Calu3 (cell line): ENCODE measurements at regions not wholly inside any gene's neighbourhood (a gene's known extent, or its start where the extent isn't known, plus 50 kb on each side); places are given as distances from the start of the nearest gene placed in this dataset.

ENCODE experiments used
- BruUV-seq: library from RNA; stranded (reverse); fragments of 400-500 nt; replicated peaks from 2 replicates; lab custom pipeline; 2021; lab: Mats Ljungman, UMichigan
- CTCF ChIA-PET: fragments of 300-600 bp; sonication (Branson Sonifier 250); formaldehyde crosslinking; loops from one replicate; lab custom pipeline; 2022; ENCODE audit warnings: antibody characterized with exemption; lab: Charles Lee
- DNase-seq: peaks from one replicate; pipeline ENCODE4 v3.0.0; 2022
- H3K27ac Mint-ChIP-seq: one replicate; pipeline ENCODE4 v1.8.0; 2022; ENCODE audit warnings: mixed read lengths; ENCODE audit not compliant: unreplicated experiment
- H3K27me3 Mint-ChIP-seq: one replicate; pipeline ENCODE4 v1.8.0; 2022; ENCODE audit warnings: mixed read lengths; ENCODE audit not compliant: unreplicated experiment
- H3K36me3 Mint-ChIP-seq: one replicate; pipeline ENCODE4 v1.8.0; 2022; ENCODE audit warnings: mild to moderate bottlenecking, moderate library complexity, mixed read lengths; ENCODE audit not compliant: insufficient read depth, unreplicated experiment
- H3K4me1 Mint-ChIP-seq: one replicate; pipeline ENCODE4 v1.8.0; 2022; ENCODE audit warnings: mild to moderate bottlenecking, low read depth, mixed read lengths; ENCODE audit not compliant: unreplicated experiment
- H3K4me3 Mint-ChIP-seq: one replicate; pipeline ENCODE4 v1.8.0; 2022; ENCODE audit warnings: mild to moderate bottlenecking, low read depth, moderate library complexity, mixed read lengths; ENCODE audit not compliant: unreplicated experiment
- H3K9me3 Mint-ChIP-seq: one replicate; pipeline ENCODE4 v1.8.0; 2022; ENCODE audit warnings: low read depth, mixed read lengths; ENCODE audit not compliant: unreplicated experiment
- intact Hi-C: fragments of 100-400 bp; cut with micrococcal nuclease; formaldehyde crosslinking; loops from one replicate; pipeline ENCODE4 v1.10.0; 2022; ENCODE audit not compliant: unreplicated experiment
- TF ChIP-seq, protein P1 (sequence below): fragments of 200-600 bp; IDR thresholded peaks from one replicate; pipeline ENCODE4 v1.8.0; 2022; ENCODE audit warnings: antibody characterized with exemption; ENCODE audit not compliant: unreplicated experiment

DNA sequence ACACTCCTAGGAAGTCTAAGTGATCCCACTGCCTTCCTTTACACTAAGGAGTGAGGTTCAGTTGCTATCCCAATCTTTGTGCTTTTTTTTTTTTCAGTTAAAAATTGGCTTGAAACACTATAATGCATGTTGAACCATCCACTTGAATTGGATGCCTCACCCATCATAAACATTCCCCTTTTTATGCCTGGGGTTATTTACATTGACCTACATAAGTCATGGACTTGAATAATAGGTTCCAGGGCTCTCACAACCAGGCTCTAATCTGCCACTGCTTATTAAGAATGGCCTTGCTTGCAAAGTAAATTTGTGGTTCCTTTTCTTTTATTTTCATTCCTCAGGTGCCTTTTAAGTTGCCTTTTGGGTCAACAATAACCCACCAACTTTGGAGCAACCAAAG lies 236.1 kb upstream of the MEIS1 start:
- intact Hi-C loops, result no loop called here
- Mint-ChIP-seq H3K27me3 (no peaks in the 10 kb centered on the region), H3K4me3 (no peak overlapping the region), H3K27ac (no peak overlapping the region), H3K36me3 (no peaks in the 10 kb centered on the region), H3K4me1 (no peaks in the 10 kb centered on the region), H3K9me3 (peaks cover 4% of the 10 kb centered on the region)
- BruUV-seq, result no TSS peak
- DNase-seq, result no peak
- TF ChIP-seq, protein P1, sequence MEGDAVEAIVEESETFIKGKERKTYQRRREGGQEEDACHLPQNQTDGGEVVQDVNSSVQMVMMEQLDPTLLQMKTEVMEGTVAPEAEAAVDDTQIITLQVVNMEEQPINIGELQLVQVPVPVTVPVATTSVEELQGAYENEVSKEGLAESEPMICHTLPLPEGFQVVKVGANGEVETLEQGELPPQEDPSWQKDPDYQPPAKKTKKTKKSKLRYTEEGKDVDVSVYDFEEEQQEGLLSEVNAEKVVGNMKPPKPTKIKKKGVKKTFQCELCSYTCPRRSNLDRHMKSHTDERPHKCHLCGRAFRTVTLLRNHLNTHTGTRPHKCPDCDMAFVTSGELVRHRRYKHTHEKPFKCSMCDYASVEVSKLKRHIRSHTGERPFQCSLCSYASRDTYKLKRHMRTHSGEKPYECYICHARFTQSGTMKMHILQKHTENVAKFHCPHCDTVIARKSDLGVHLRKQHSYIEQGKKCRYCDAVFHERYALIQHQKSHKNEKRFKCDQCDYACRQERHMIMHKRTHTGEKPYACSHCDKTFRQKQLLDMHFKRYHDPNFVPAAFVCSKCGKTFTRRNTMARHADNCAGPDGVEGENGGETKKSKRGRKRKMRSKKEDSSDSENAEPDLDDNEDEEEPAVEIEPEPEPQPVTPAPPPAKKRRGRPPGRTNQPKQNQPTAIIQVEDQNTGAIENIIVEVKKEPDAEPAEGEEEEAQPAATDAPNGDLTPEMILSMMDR, result no peak
- CTCF ChIA-PET, result no interaction called here

GRCh38 chr2:66192888-66193287 lies 242.0 kb upstream of the MEIS1 start:
- CTCF ChIA-PET, result no interaction called here
- H3K4me3 Mint-ChIP-seq, result no peak overlapping the region

GRCh38 chr2:66191311-66191710 lies 243.6 kb upstream of the MEIS1 start:
- Mint-ChIP-seq H3K36me3 (no peaks in the 10 kb centered on the region), H3K27ac (no peak overlapping the region), H3K4me3 (no peak overlapping the region), H3K9me3 (no peaks in the 10 kb centered on the region), H3K27me3 (peaks cover 8% of the 10 kb centered on the region), H3K4me1 (no peaks in the 10 kb centered on the region)
- no peak for DNase-seq
- intact Hi-C loops, result no loop called here
- CTCF ChIA-PET, result no interaction called here
- TF ChIP-seq, protein P1, result no peak
- no TSS peak for BruUV-seq

More at GRCh38 chr2:66192888-66193287, 242.0 kb upstream of the MEIS1 start:
- H3K4me1 Mint-ChIP-seq, result no peaks in the 10 kb centered on the region
- no peak overlapping the region for H3K27ac Mint-ChIP-seq
- no peaks in the 10 kb centered on the region for H3K36me3 Mint-ChIP-seq
- H3K9me3 Mint-ChIP-seq, result no peaks in the 10 kb centered on the region
- BruUV-seq, result no TSS peak
- TF ChIP-seq, protein P1, result no peak
- intact Hi-C loops, result no loop called here
- DNase-seq, result no peak
- peaks cover 8% of the 10 kb centered on the region for H3K27me3 Mint-ChIP-seq

DNA sequence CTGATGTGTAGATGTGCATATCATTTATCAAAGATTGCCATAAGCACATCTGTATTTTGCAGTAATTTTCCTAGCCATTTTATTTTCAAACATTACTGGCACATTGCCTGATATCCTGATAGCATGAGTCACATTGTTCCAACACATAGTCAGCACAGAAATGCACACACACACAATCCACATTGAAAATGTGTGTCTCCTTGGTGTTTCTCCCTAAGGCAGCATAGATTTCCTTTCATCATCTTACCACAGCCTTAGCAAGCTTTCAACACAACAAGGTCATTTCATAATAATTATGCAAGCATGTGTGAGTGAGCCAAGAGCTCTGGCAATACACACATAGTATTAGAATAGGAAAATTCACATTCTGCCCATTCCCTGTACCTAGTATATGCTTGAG lies 245.4 kb upstream of the MEIS1 start:
- CTCF ChIA-PET, result no interaction called here
- BruUV-seq, result no TSS peak
- no peak for DNase-seq
- Mint-ChIP-seq H3K27ac (no peak overlapping the region), H3K36me3 (no peaks in the 10 kb centered on the region), H3K4me3 (no peak overlapping the region), H3K27me3 (peaks cover 8% of the 10 kb centered on the region), H3K4me1 (no peaks in the 10 kb centered on the region), H3K9me3 (no peaks in the 10 kb centered on the region)
- TF ChIP-seq, protein P1, result no peak
- intact Hi-C loops, result no loop called here

DNA sequence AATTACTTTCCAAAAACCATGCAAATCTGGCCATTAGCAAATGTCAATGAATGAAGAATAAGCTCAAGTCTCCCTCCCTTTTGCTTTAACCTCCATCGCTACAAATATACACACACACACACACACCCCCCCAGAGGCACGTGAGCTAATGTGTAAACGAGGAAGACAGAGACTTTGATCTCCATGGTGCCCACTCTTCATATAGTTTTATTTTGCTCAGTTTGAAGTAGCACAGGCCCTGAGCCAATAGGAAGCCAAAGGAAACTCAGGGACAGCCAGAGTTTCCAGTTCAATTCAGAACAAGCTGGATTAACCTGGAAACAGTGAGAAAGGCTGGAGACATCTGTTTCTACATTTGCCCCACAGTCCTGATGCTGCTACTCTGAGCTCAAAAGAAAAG lies 248.4 kb upstream of the MEIS1 start:
- intact Hi-C loops, result no loop called here
- BruUV-seq, result no TSS peak
- no peaks in the 10 kb centered on the region for H3K4me1 Mint-ChIP-seq
- no peak overlapping the region for H3K4me3 Mint-ChIP-seq
- no peaks in the 10 kb centered on the region for H3K36me3 Mint-ChIP-seq
- DNase-seq, result no peak
- no peaks in the 10 kb centered on the region for H3K9me3 Mint-ChIP-seq
- CTCF ChIA-PET, result no interaction called here
- H3K27ac Mint-ChIP-seq, result no peak overlapping the region
- TF ChIP-seq, protein P1, result no peak
- H3K27me3 Mint-ChIP-seq, result no peaks in the 10 kb centered on the region
